NCI-H1436 (cell line): ENCODE measurements at regions not wholly inside any gene's neighbourhood (a gene's known extent, or its start where the extent isn't known, plus 50 kb on each side); places are given as distances from the start of the nearest gene placed in this dataset.

Source experiments
- DNase-seq: peaks from one replicate; lab custom pipeline; 2025; lab: John Stamatoyannopoulos, UW

GRCh38 chr4:178395798-178396197 lies 953.6 kb upstream of the AGA start:
- no peak for DNase-seq

GRCh38 chr4:178412455-178412854 lies 970.2 kb upstream of the AGA start:
- DNase-seq = no peak

- DNase-seq = no peak
Observed at GRCh38 chr4:178414042-178414441, 971.8 kb upstream of the AGA start.

GRCh38 chr4:178414881-178415446 lies 972.7 kb upstream of the AGA start:
- DNase-seq = no peak

- DNase-seq = no peak
Observed at GRCh38 chr4:178415925-178416324, 973.7 kb upstream of the AGA start.

GRCh38 chr4:178423366-178423765 lies 981.1 kb upstream of the AGA start:
- no peak for DNase-seq

GRCh38 chr4:178426871-178427270 lies 984.6 kb upstream of the AGA start:
- DNase-seq = no peak

- DNase-seq = no peak
Observed at GRCh38 chr4:178427663-178428062, 985.4 kb upstream of the AGA start.

GRCh38 chr4:178448372-178449035 lies 1006.3 kb upstream of the AGA start:
- DNase-seq = no peak

- no peak for DNase-seq
Observed at GRCh38 chr4:178450614-178451013, 1008.4 kb upstream of the AGA start.

GRCh38 chr4:178453057-178453456 lies 1010.8 kb upstream of the AGA start:
- no peak for DNase-seq

- DNase-seq = no peak
Observed at GRCh38 chr4:178457286-178457685, 1015.0 kb upstream of the AGA start.

GRCh38 chr4:178462710-178463109 lies 1020.5 kb upstream of the AGA start:
- no peak for DNase-seq

GRCh38 chr4:178463747-178464146 lies 1021.5 kb upstream of the AGA start:
- no peak for DNase-seq

GRCh38 chr4:178470996-178471784 lies 1029.0 kb upstream of the AGA start:
- DNase-seq = no peak

- no peak for DNase-seq
Observed at GRCh38 chr4:178471994-178472393, 1029.8 kb upstream of the AGA start.

GRCh38 chr4:178480105-178480504 lies 1037.9 kb upstream of the AGA start:
- DNase-seq = no peak

- no peak for DNase-seq
Observed at GRCh38 chr4:178480881-178481280, 1038.6 kb upstream of the AGA start.

GRCh38 chr4:178481564-178481963 lies 1039.3 kb upstream of the AGA start:
- DNase-seq = no peak

- no peak for DNase-seq
Observed at GRCh38 chr4:178523038-178523437, 1080.8 kb upstream of the AGA start.

- DNase-seq = no peak
Observed at GRCh38 chr4:178535939-178536579, 1093.8 kb upstream of the AGA start.

GRCh38 chr4:178553201-178553600 lies 1111.0 kb upstream of the AGA start:
- no peak for DNase-seq

- DNase-seq = no peak
Observed at GRCh38 chr4:178554352-178554751, 1112.1 kb upstream of the AGA start.
